Ascending aorta (tissue), 2 donors: ENCODE measurements at regions not wholly inside any gene's neighbourhood (a gene's known extent, or its start where the extent isn't known, plus 50 kb on each side); places are given as distances from the start of the nearest gene placed in this dataset.
"Not testable (repeated sequence)": the region's sequence is repeated elsewhere in the genome, so short reads cannot be mapped to it uniquely, and the experiment has no call there.

ENCODE experiments used
- DNase-seq, 2 donors: peaks; one replicate each; pipeline ENCODE4 v3.0.0-alpha.2; 2019; ENCODE audit warnings: low spot score in 2 of 2
- H3K27ac ChIP-seq, 2 donors: fragments of 200-600 bp; sonication (generic); one replicate each; pipeline ENCODE4 v1.5.1; 2016 to 2017; ENCODE audit warnings: mild to moderate bottlenecking in 1 of 2
- H3K27me3 ChIP-seq: fragments of 200-600 bp; sonication (generic); one replicate; pipeline ENCODE4 v1.5.1; 2017
- H3K36me3 ChIP-seq, 2 donors: fragments of 200-600 bp; sonication (generic); one replicate each; pipeline ENCODE4 v1.5.1; 2016
- H3K4me1 ChIP-seq, 2 donors: fragments of 200-600 bp; sonication (generic); one replicate each; pipeline ENCODE4 v1.5.1; 2016 to 2017; ENCODE audit warnings: mild to moderate bottlenecking in 1 of 2
- H3K4me3 ChIP-seq, 2 donors: fragments of 200-600 bp; sonication (generic); one replicate each; pipeline ENCODE4 v1.5.1; 2016 to 2017; ENCODE audit warnings: mild to moderate bottlenecking in 1 of 2
- H3K9me3 ChIP-seq, 2 donors: fragments of 200-600 bp; sonication (generic); one replicate each; pipeline ENCODE4 v1.5.1; 2016
- CTCF ChIP-seq, 3 experiments: fragments of 200-600 bp in 2 of 3; fragments of 450-650 bp in 1 of 3; sonication (generic) in 2 of 3; IDR thresholded peaks; one replicate each; pipeline ENCODE4 v1.5.1; 2016 to 2019; ENCODE audit warnings: antibody characterized with exemption in 3 of 3, mild to moderate bottlenecking in 1 of 3, moderate library complexity in 1 of 3
- intact Hi-C: fragments of 100-400 bp; cut with DNase I; formaldehyde crosslinking; loops from one replicate; pipeline ENCODE4 v1.15.1; 2023

- TF ChIP-seq CTCF (IDR thresholded peaks at IDR 0.05): no peak
- intact Hi-C loops: no loop called here
- no peak for DNase-seq
- Histone ChIP-seq H3K9me3 (no peaks in the 10 kb centered on the region), H3K27me3 (no peaks in the 10 kb centered on the region), H3K27ac (no peak overlapping the region), H3K4me1 (no peaks in the 10 kb centered on the region), H3K4me3 (no peak overlapping the region), H3K36me3 (no peaks in the 10 kb centered on the region)
These were observed 125.3 kb upstream of the ZEB2 start for GRCh38 chr2:144645083-144645778.

GRCh38 chr2:144644549-144644948 is 124.6 kb upstream of the ZEB2 start:
- TF ChIP-seq CTCF (IDR thresholded peaks at IDR 0.05): no peak
- Histone ChIP-seq H3K4me1 (no peaks in the 10 kb centered on the region), H3K36me3 (no peaks in the 10 kb centered on the region), H3K4me3 (no peak overlapping the region), H3K27ac (no peak overlapping the region), H3K27me3 (no peaks in the 10 kb centered on the region), H3K9me3 (no peaks in the 10 kb centered on the region)
- DNase-seq: no peak
- intact Hi-C loops: no loop called here

GRCh38 chr2:144643537-144644336 is 123.8 kb upstream of the ZEB2 start:
- Histone ChIP-seq H3K4me3 (no peak overlapping the region), H3K27ac (no peak overlapping the region), H3K4me1 (no peaks in the 10 kb centered on the region), H3K36me3 (no peaks in the 10 kb centered on the region), H3K27me3 (no peaks in the 10 kb centered on the region), H3K9me3 (no peaks in the 10 kb centered on the region)
- intact Hi-C loops: no loop called here
- no peak for TF ChIP-seq CTCF (IDR thresholded peaks at IDR 0.05)
- no peak for DNase-seq

DNA sequence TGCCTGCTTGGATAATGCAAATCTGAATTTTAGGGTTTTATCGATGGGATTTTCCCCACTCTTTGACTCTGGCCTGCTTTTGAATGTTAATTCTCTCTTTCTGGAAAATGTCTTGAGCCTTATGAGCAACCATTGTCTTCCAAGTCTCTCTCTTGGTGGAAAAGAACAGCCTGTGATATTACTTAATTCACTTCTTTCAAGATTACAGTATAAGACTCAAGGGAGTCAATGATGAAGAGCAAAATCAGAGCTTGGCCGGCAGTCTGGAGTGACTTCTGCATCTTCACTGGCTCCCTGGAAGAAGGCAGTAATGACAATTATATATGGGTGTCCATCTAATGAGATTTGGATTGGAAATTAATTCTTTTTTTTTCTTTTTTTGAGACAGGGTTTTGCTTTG is 122.9 kb upstream of the ZEB2 start:
- Histone ChIP-seq H3K4me3 (no peak overlapping the region), H3K9me3 (no peaks in the 10 kb centered on the region), H3K27me3 (no peaks in the 10 kb centered on the region), H3K36me3 (no peaks in the 10 kb centered on the region), H3K4me1 (no peaks in the 10 kb centered on the region), H3K27ac (no peak overlapping the region)
- no peak for TF ChIP-seq CTCF (IDR thresholded peaks at IDR 0.05)
- no peak for DNase-seq
- intact Hi-C loops: no loop called here

DNA sequence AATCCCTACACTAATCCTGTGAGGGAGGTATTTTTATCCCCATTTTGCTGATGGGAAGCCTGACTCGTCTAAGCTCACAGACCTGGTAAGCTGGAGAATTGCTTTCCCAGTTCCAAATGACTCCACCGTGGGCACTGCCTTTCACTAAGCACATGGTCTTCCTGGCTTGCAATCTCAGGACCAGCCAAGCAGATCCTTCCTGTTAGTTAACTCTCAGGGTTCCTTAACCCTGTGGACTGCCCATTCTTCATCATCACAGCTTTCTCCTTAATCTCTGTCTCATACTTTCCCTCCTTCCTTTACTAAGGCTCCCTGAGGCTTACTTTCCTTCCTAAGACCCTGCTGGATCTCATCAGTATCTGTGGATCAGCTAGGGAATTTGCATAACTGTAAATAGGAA is 122.2 kb upstream of the ZEB2 start:
- H3K4me3 ChIP-seq: no peak overlapping the region
- intact Hi-C loops: no loop called here
- H3K27ac ChIP-seq: no peak overlapping the region
- no peaks in the 10 kb centered on the region for H3K4me1 ChIP-seq
- no peaks in the 10 kb centered on the region for H3K27me3 ChIP-seq
- H3K9me3 ChIP-seq: no peaks in the 10 kb centered on the region
- DNase-seq: no peak
- no peak for TF ChIP-seq CTCF (IDR thresholded peaks at IDR 0.05)
- no peaks in the 10 kb centered on the region for H3K36me3 ChIP-seq

DNA sequence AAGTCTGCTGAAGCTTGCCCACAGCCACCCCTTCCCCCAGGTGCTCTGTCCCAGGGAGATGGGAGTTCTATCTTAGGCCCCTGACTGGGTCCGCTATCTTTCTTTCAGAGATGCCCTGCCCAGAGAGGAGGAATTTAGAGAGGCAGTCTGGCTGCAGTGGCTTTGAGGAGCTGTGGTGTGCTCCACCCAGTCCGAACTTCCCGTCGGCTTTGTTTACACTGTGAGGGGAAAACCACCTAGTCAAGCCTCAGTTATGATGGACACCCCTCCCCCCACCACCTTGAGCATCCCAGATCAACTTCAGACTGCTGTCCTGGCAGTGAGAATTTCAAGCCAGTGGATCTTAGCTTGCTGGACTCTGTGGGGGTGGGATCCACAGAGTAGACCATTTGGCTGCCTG is 118.3 kb upstream of the ZEB2 start:
- H3K27me3 ChIP-seq, DNase-seq, H3K4me1 ChIP-seq, H3K9me3 ChIP-seq, intact Hi-C loops, H3K4me3 ChIP-seq, H3K27ac ChIP-seq, H3K36me3 ChIP-seq: not testable (repeated sequence)

- H3K9me3 ChIP-seq, intact Hi-C loops, H3K36me3 ChIP-seq: not testable (repeated sequence)
These were observed 116.9 kb upstream of the ZEB2 start for GRCh38 chr2:144636860-144637259.

More at GRCh38 chr2:144636860-144637259, 116.9 kb upstream of the ZEB2 start:
- H3K27ac ChIP-seq, DNase-seq, H3K4me3 ChIP-seq, H3K4me1 ChIP-seq, H3K27me3 ChIP-seq: not testable (repeated sequence)
